Hepatocyte (in vitro differentiated cells): ENCODE measurements at regions not wholly inside any gene's neighbourhood (a gene's known extent, or its start where the extent isn't known, plus 50 kb on each side); places are given as distances from the start of the nearest gene placed in this dataset.
"Not testable (repeated sequence)": the region's sequence is repeated elsewhere in the genome, so short reads cannot be mapped to it uniquely, and the experiment has no call there.

Source experiments
- DNase-seq: peaks from one replicate; pipeline ENCODE4 v3.0.0-alpha.2; 2016; ENCODE audit warnings: low spot score
- H2AFZ ChIP-seq: fragments of 200-600 bp; sonication (generic); 2 replicates; pipeline ENCODE4 v1.6.0; 2016; ENCODE audit warnings: antibody characterized with exemption, mild to moderate bottlenecking
- H3K27ac ChIP-seq: fragments of 200-600 bp; sonication (generic); 2 replicates; pipeline ENCODE4 v1.5.1; 2016; ENCODE audit warnings: mild to moderate bottlenecking
- H3K27me3 ChIP-seq: fragments of 200-600 bp; sonication (generic); 2 replicates; pipeline ENCODE4 v1.6.1; 2016
- H3K36me3 ChIP-seq: fragments of 200-600 bp; sonication (generic); replicated peaks from 2 replicates; pipeline ENCODE4 v1.5.1; 2016; ENCODE audit warnings: low read depth; ENCODE audit not compliant: insufficient read depth
- H3K4me1 ChIP-seq: fragments of 200-600 bp; sonication (generic); 2 replicates; pipeline ENCODE4 v1.5.1; 2016; ENCODE audit warnings: mild to moderate bottlenecking, moderate library complexity; ENCODE audit not compliant: insufficient read depth
- H3K4me2 ChIP-seq: fragments of 200-600 bp; sonication (generic); 2 replicates; pipeline ENCODE4 v1.6.0; 2016
- H3K4me3 ChIP-seq: fragments of 200-600 bp; sonication (generic); 2 replicates; pipeline ENCODE4 v1.5.1; 2016; ENCODE audit warnings: mild to moderate bottlenecking
- H3K79me2 ChIP-seq: fragments of 200-600 bp; sonication (generic); 2 replicates; pipeline ENCODE4 v1.6.0; 2017; ENCODE audit warnings: mild to moderate bottlenecking
- H3K9me2 ChIP-seq: fragments of 200-600 bp; sonication (generic); replicated peaks from 2 replicates; pipeline ENCODE4 v1.6.0; 2017; ENCODE audit warnings: mild to moderate bottlenecking; ENCODE audit not compliant: insufficient read depth
- H3K9me3 ChIP-seq: fragments of 200-600 bp; sonication (generic); 2 replicates; pipeline ENCODE4 v1.5.1; 2016; ENCODE audit warnings: low read depth, mild to moderate bottlenecking
- H4K20me1 ChIP-seq: fragments of 200-600 bp; sonication (generic); 2 replicates; pipeline ENCODE4 v1.6.0; 2016; ENCODE audit warnings: mild to moderate bottlenecking; ENCODE audit not compliant: insufficient read depth, poor library complexity, severe bottlenecking
- CTCF ChIP-seq: fragments of 200-600 bp; sonication (generic); IDR thresholded peaks from 2 replicates; pipeline ENCODE4 v1.5.1; 2016; ENCODE audit warnings: antibody characterized with exemption, mild to moderate bottlenecking; ENCODE audit not compliant: poor library complexity
- EZH2 ChIP-seq: fragments of 200-600 bp; sonication (generic); IDR thresholded peaks from 2 replicates; pipeline ENCODE4 v1.6.1; 2016; ENCODE audit warnings: antibody characterized with exemption, mild to moderate bottlenecking, borderline replicate concordance
- EZH2phosphoT487 ChIP-seq: fragments of 200-600 bp; sonication (generic); IDR thresholded peaks from one replicate; pipeline ENCODE4 v1.6.1; 2018; ENCODE audit warnings: antibody characterized with exemption, mild to moderate bottlenecking, low read depth, moderate library complexity; ENCODE audit not compliant: unreplicated experiment, severe bottlenecking
- WGBS: methylation state at CpG from one replicate; pipeline ENCODE4 v1.1.6; 2016; ENCODE audit warnings: low lambda C conversion rate; ENCODE audit errors: missing lambda C conversion rate; 5-methylcytosine and 5-hydroxymethylcytosine counted together

DNA sequence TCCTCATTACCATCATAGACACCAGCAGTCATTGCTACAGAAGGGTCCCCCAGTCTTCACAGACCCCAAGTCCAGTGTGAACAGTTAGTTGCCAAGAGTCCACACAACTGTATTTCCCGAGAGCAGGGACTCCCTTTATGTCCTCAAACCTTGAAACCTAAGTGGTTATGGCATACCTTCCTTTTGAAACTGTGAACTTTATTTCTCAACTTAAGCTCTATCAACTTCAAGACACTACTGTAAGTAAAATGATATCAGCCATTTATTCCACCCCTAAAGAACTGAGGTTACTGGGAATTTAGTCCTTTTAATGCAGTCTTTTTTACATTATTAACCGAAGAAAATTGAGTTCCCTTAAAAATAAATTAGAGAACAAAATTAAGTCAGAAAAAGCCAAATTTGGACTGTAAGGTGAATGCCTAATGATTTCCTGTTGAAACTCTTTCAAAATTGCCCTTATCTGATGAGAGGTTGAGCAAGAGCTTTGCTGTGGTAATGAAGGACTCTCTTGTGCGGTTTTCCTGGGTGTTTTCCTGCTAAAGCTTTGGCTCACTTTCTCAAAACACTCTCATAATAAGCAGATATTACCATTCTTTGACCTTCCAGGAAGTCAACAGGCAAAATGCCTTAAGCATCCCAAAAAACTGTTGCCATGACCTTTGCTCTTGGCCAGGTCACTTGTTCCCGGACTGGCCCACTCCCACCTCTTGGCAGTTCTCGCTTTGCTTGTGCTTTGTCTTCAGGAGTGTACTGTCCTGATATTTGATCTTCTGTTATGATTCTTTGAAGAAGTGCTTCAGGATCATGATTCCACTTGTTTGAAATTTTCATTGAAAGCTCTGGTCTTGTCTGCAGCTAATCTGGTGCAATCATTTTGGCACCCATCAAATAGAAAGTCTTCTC, 765.4 kb upstream of the ANO3 start:
- Histone ChIP-seq H3K79me2 (no peaks in the 10 kb centered on the region), H3K4me2 (no peak overlapping the region), H3K4me1 (no peaks in the 10 kb centered on the region), H4K20me1 (no peaks in the 10 kb centered on the region), H3K36me3 (no peaks in the 10 kb centered on the region), H3K27ac (no peak overlapping the region), H3K9me3 (no peaks in the 10 kb centered on the region), H3K9me2 (no peaks in the 10 kb centered on the region), H3K27me3 (no peaks in the 10 kb centered on the region), H3K4me3 (no peak overlapping the region), H2AFZ (no peak overlapping the region)
- no peak for DNase-seq
- 68% methylated on average over 5 of the region's 5 CpGs for WGBS
- TF ChIP-seq EZH2phosphoT487 (no peak), CTCF (no peak), EZH2 (no peak)

DNA sequence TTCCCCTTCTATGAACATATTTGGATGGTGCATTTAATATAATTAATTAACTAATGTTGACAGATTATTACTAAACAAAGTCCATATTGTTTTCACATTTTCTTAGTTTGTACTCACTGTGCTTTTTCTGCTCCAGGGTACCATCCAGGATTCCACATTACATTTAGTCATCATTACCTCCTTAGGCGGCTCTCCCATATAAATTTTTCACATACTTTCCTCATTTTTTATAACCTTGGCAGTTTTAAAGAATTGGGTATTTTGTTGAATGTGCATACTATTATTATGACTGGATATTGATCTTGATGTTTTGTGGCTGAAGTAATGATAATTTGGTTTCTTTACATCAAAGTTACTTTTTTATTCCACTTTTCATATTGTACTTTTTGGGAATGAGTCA, 755.6 kb upstream of the ANO3 start:
- DNase-seq: no peak
- no peak overlapping the region for H3K4me2 ChIP-seq
- H3K27ac ChIP-seq: no peak overlapping the region
- H3K27me3 ChIP-seq: no peaks in the 10 kb centered on the region
- H2AFZ ChIP-seq: no peak overlapping the region
- no peaks in the 10 kb centered on the region for H3K9me2 ChIP-seq
- H3K9me3 ChIP-seq: no peaks in the 10 kb centered on the region
- 78% methylated on average over 1 of the region's 1 CpG for WGBS
- H4K20me1 ChIP-seq: no peaks in the 10 kb centered on the region
- no peaks in the 10 kb centered on the region for H3K36me3 ChIP-seq
- no peaks in the 10 kb centered on the region for H3K4me1 ChIP-seq
- no peaks in the 10 kb centered on the region for H3K79me2 ChIP-seq
- H3K4me3 ChIP-seq: no peak overlapping the region
- TF ChIP-seq EZH2phosphoT487: no peak
- TF ChIP-seq EZH2: no peak
- no peak for TF ChIP-seq CTCF

DNA sequence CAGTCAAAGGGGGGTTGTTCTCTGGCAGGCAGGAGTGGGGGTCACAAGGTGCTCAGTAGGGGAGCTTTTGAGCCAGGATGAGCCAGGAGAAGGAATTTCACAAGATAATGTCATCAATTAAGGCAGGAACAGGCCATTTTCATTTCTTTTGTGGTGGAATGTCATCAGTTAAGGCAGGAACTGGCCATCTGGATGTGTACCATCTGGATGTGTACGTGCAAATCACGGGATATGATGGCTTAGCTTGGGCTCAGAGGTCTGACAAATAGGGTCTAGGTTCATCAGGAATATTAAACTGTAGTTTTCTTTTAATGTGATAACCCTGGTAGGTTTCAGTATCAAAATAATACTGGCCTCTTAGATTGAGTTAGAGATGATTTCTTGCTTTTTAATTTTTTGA, 752.4 kb upstream of the ANO3 start:
- H3K4me3 ChIP-seq, H3K9me2 ChIP-seq, DNase-seq, H3K4me1 ChIP-seq, H4K20me1 ChIP-seq, H3K4me2 ChIP-seq, H3K36me3 ChIP-seq, H3K9me3 ChIP-seq, H3K27ac ChIP-seq, H3K79me2 ChIP-seq, H3K27me3 ChIP-seq, H2AFZ ChIP-seq: not testable (repeated sequence)
- WGBS: 38% methylated on average over 2 of the region's 2 CpGs

GRCh38 chr11:25583596-25583995, 748.3 kb upstream of the ANO3 start:
- no peak for TF ChIP-seq EZH2
- no peak for TF ChIP-seq EZH2phosphoT487
- no peak for TF ChIP-seq CTCF
- H3K4me2 ChIP-seq: no peak overlapping the region
- no peaks in the 10 kb centered on the region for H3K4me1 ChIP-seq
- no peak overlapping the region for H2AFZ ChIP-seq
- no peaks in the 10 kb centered on the region for H3K27me3 ChIP-seq
- H3K27ac ChIP-seq: no peak overlapping the region
- H3K9me3 ChIP-seq: no peaks in the 10 kb centered on the region
- H3K4me3 ChIP-seq: no peak overlapping the region
- no peaks in the 10 kb centered on the region for H4K20me1 ChIP-seq
- no peaks in the 10 kb centered on the region for H3K9me2 ChIP-seq
- WGBS: 60% methylated on average over 3 of the region's 3 CpGs
- DNase-seq: no peak
- H3K79me2 ChIP-seq: no peaks in the 10 kb centered on the region
- H3K36me3 ChIP-seq: no peaks in the 10 kb centered on the region
